ENCODE measurements at regions not wholly inside any gene's neighbourhood (a gene's known extent, or its start where the extent isn't known, plus 50 kb on each side); places are given as distances from the start of the nearest gene placed in this dataset.

- H3K9me3 Mint-ChIP-seq, result peaks cover 4% of the 10 kb centered on the region; the same call in 2 of the 3 replicates
- no peaks in the 10 kb centered on the region for H3K27me3 ChIP-seq (ENCODE audit: insufficient read depth)
- no peaks in the 10 kb centered on the region for H3K4me1 ChIP-seq (ENCODE audit: insufficient read depth)
- ATAC-seq, result no peak
- H3K36me3 Mint-ChIP-seq (ENCODE audit: low read depth), result no peaks in the 10 kb centered on the region; the same call in 2 of the 3 replicates
- DNase-seq (ENCODE audit: low spot score), result no peak
- no peak overlapping the region for H3K27ac Mint-ChIP-seq
- no peak overlapping the region for H3K4me2 ChIP-seq
- H3K4me1 Mint-ChIP-seq, result no peaks in the 10 kb centered on the region
- H3K79me2 ChIP-seq (replicated peaks; ENCODE audit: insufficient read depth), result no peaks in the 10 kb centered on the region
- H3K4me3 Mint-ChIP-seq, result no peak overlapping the region
- H3K9me2 ChIP-seq (ENCODE audit: insufficient read depth), result no peaks in the 10 kb centered on the region
- no peaks in the 10 kb centered on the region for H4K20me1 ChIP-seq (replicated peaks; ENCODE audit: insufficient read depth)
- H3K4me3 ChIP-seq, result no peak overlapping the region
- no peaks in the 10 kb centered on the region for H3K36me3 ChIP-seq (ENCODE audit: insufficient read depth)
- no peaks in the 10 kb centered on the region for H3K27me3 Mint-ChIP-seq (ENCODE audit: insufficient read depth, low read depth, poor library complexity)
- H3F3A ChIP-seq (replicated peaks; ENCODE audit: low read depth), result no peaks in the 10 kb centered on the region
- H2AFZ ChIP-seq, result no peak overlapping the region
- no peak overlapping the region for H3K27ac ChIP-seq (ENCODE audit: low read depth)
- no peak for TF ChIP-seq STAT1 (IDR thresholded peaks at IDR 0.05; ENCODE audit: unreplicated experiment)
- no peak for TF ChIP-seq EZH2 (IDR thresholded peaks at IDR 0.05; ENCODE audit: low read depth, unreplicated experiment)
- no peak for TF ChIP-seq CTCF (conservative IDR thresholded peaks at IDR 0.05; ENCODE audit: low read depth in 2 of 2)
- no peak for TF ChIP-seq ZNF462 (CRISPR knock-in tag; IDR thresholded peaks at IDR 0.05)
- TF ChIP-seq REST (IDR thresholded peaks at IDR 0.05; ENCODE audit: unreplicated experiment), result no peak
Measured at GRCh38 chr17:71699907-71700306, 420.9 kb upstream of the SOX9 start.

Data from GM23338 (cell line).